Activated naive CD4-positive, alpha-beta T cell (primary cell): ENCODE measurements at regions not wholly inside any gene's neighbourhood (a gene's known extent, or its start where the extent isn't known, plus 50 kb on each side); places are given as distances from the start of the nearest gene placed in this dataset.

Experiments used
- DNase-seq, 4 experiments: peaks; one replicate each; lab custom pipeline; 2025; lab: John Stamatoyannopoulos, UW

DNA sequence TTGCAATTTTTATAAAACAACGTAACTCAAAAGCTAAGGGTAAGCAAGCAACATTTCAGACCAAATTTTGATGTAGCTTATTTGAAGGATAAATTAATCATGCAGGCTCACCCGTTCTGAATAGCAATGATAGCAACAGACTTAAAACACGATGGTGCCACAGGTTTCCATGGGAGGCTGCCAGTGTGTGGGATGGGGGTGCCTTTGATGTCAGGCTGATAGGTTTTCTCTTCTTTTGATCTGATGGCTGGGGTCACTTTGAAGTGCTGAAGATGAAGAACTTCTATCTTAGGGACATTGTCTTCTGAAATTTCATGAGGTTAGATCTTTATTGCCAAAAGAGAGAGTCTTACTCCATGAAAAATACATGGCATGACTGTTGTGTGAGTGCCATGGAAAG lies 206.8 kb downstream of the LPIN1 start:
- DNase-seq, result no peak

GRCh38 chr2:11955314-11955713 lies 208.9 kb downstream of the LPIN1 start:
- no peak for DNase-seq

DNA sequence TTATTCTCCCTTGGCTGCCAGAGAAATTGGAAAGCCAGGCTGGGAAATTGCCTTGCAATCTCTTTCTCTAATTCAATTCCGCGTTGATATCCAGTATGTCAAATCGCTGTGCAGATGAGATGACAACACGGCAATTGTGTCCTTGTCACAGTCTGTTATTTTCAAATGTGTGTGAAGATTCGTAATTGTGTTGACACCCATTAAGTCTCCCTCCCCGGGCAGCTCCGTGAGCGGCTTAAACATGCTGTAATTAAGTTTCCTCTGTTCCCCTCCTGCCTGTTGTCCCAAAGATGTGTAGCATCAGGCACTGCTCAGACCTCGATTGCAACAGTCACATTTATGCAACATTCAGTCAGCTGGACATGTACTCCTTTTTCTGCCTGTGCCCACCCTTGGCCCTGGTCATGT lies 209.5 kb downstream of the LPIN1 start:
- no peak for DNase-seq

DNA sequence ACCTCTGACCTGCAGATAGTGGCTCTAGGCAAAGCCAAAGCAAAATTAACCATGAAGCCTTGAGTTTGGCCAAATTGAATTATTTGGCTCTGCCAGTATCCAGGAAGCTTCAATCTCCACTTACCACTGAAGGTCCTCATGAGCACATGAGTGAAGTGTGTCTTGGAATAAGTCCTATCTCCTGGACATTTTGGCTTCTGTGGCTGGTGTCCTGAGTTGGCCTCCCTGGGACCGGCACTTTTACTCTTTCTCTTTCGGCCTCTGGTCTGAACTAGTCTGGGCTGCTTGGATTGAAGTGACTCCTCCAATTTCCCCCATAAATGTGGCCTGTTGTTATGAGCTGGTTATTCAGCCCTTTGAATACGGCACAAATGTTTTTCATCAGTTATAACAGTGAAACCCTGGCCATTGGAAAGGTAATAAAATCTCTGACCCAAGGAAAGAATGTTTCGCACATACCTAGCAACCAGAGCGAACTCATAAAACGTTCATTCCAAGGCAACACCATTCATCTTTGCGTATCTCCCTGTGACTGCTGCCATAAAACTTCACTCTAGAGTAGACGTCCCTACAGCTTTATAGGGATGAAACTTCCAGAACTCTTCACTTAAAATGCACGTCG lies 216.4 kb downstream of the LPIN1 start:
- DNase-seq, result no peak

DNA sequence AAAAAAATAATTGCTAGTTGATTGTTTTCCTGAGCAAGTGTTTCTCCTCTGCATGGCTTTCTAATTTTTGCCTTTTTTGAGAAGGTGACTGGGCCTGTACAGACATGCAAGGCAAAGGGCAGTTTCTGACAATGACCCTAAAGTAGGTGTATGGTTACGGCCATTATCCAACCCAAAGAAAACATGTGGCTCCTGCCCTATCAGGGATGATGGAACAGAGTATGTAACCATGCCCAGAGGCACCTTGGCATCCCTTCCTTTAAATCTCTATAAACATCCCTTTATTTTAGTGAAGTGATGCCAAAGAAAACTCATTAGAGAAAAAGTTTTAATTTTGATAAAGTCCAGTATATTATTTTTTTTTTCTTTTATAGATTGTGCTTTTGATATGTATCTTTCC lies 217.5 kb downstream of the LPIN1 start:
- no peak for DNase-seq

DNA sequence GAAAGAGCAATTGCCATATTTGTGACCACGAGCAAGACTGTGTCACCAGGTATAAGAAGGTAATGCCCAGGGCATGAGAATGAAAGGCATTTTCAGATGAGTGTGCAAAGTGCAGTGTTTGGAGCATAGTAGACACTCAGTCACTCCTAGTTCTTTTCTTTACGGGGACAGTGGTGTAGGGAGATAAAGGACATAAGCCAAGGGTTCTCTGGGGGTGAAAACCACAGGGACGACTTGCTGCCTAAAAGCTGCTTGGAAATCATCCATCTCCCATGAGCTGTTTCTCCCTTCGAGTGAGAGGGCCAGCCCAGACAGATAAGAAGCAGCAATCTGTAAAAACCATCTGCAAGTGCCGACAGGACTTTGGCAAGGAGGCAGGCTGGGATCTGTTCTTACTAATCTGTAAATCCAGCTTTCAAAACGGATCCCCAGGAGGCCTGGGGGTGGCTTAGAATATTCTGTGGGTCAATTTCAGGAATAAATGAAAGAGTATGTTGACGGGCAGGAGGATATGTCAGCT lies 221.6 kb downstream of the LPIN1 start:
- DNase-seq, result no peak

GRCh38 chr2:11968521-11968920 lies 222.1 kb downstream of the LPIN1 start:
- no peak for DNase-seq

- DNase-seq, result no peak
Observed at GRCh38 chr2:11969774-11970173, 223.3 kb downstream of the LPIN1 start.

DNA sequence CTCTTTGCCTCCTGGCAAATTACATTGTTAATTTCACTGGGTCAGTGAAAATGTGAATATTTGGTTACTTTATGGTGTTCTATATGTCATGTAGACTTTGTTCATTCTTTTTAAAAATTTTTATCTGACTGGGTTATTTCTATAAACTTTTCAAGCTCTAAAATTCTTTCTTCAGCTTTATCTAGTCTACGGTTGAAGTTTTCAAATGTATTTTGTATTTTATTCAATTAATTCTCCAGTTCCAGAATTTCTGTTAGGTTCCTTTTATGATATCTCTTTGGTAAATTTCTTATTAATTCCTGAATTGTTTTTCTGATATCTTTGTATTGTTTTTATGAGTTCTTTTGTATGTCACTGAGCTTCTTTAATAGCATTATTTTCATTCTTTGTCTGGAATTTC lies 228.1 kb downstream of the LPIN1 start:
- no peak for DNase-seq

GRCh38 chr2:11975373-11975772 lies 228.9 kb downstream of the LPIN1 start:
- no peak for DNase-seq

DNA sequence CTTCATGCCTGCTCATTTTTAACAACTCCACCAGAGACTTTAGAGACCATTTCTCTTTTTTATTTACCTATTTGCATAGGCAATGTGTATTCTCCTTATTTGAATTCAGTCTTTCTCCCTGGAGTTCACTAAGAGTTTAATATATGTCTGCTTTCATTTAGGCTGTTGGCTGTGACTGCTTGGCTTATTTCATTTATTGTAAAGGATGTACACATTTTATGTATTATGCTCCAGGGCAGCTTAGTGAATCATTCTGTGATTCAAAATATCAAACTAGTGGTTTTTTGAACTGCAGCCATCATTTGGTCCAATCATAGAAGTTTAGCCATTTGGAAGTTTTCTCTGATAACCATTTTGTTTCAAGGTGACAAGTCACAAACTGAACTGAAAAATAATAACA lies 229.6 kb downstream of the LPIN1 start:
- DNase-seq, result no peak

DNA sequence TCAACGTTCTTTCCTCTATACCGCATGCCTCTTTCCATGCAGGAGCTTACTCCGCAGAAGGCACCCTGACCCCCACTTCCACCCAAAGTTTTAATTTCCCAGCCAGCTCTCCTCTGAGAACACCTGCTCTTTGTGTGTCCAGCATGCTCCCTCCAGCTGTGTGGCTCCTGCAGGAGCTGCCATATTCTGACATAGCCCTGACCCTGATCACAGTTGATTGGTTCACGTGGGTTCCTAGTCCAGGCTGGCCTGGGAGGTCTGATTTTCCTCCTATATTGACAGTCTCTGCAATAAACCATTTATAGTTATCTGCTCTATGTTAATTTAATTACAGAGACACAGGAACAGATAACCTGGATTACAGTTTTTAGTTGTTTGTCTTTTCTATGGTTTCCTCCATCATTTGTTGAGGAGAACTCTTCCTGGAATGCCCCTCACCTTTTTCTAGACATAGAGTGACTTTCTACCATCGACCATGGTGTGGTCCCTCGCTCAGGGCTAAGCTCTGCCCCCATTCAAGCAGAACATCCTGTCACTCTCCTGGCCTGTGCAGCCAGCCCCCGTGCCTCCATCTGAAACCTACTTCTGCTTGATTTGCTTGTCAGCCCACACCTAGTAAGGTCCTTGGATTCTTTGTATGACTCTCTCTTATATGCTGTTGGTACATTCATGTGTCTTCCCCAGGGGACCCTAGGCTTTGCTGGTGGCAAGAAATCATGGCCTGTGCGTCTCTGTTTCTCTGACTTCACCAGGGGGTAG lies 231.5 kb downstream of the LPIN1 start:
- DNase-seq, result no peak

GRCh38 chr2:11980809-11981208 lies 234.4 kb downstream of the LPIN1 start:
- no peak for DNase-seq

- no peak for DNase-seq
Observed at GRCh38 chr2:11983401-11983800, 237.0 kb downstream of the LPIN1 start.

- DNase-seq, result no peak
Observed at GRCh38 chr2:11983870-11984269, 237.4 kb downstream of the LPIN1 start.

- no peak for DNase-seq
Observed at GRCh38 chr2:11984316-11985158, 238.1 kb downstream of the LPIN1 start.

DNA sequence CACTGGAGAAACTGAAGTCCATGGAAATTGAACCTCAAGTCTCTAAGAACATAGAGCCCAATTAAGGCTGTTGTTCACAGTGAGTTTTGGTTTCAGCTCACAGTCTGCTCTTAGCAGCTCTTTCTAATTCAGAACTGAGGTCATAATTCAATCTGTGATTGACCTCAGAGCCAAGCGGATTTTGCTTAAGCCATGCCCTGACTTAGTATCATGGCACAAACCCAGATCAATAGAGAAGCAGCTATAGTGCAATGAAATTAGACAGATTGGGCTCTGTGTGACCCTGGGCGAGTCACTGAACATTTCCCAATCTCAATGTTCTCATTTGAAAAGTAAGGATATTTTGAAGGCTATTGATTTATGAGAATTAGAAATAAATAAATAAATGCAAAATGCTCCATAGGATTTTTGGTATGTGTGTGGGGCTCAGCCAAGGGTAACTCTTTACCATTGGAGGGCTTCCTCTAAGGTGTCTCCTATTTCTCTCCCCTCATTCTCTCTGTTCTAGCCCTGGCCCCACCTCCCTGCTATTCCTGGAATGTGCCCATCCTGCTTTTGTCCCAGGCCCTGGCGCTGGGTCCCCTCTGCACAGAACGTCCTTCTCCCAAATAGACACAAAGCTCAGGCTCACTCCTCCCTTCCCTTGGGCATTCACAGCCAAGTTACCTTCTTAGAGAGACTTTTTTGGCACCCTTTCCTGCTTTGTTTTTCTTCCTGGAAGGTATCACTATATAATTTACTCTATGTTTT lies 239.6 kb downstream of the LPIN1 start:
- no peak for DNase-seq

- DNase-seq, result no peak
Observed at GRCh38 chr2:11987151-11987550, 240.7 kb downstream of the LPIN1 start.

DNA sequence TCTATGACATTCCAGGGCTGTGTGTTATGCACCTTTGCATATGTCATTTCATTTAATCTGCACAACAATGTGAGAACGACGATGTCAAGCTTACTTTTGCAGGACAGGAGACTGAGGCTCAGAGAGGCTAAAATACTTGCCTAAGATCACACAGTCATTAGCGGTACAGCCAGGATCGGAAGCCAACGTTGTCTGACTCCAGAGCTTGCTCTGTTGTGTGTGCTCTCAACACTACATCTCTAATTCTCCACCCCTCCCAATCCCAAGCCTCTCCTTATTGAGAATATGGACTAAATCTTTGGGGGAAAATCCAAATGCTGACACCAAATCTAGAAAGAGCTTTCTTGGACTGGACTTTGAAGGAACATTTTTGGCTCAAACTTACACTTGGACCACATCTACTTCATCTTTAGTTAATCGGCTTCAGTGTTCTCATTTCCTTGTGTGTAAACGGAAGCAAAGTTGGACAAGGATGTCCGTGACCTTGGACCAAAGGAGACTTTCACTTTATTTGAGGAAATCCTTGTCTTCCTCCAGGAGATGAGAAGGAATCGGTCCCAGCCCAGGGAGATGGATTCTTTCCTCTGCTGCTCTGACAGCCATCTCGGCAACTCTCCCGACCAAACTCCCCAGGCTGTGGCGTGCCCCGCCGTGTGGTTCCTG lies 242.4 kb downstream of the LPIN1 start:
- DNase-seq, result no peak

- DNase-seq, result no peak
Observed at GRCh38 chr2:11989354-11989703, 242.9 kb downstream of the LPIN1 start.

GRCh38 chr2:11990576-11990975 lies 244.1 kb downstream of the LPIN1 start:
- no peak for DNase-seq

- DNase-seq, result no peak
Observed at GRCh38 chr2:11993749-11994148, 247.3 kb downstream of the LPIN1 start.
